ENCODE measurements at regions not wholly inside any gene's neighbourhood (a gene's known extent, or its start where the extent isn't known, plus 50 kb on each side); places are given as distances from the start of the nearest gene placed in this dataset.

DNA sequence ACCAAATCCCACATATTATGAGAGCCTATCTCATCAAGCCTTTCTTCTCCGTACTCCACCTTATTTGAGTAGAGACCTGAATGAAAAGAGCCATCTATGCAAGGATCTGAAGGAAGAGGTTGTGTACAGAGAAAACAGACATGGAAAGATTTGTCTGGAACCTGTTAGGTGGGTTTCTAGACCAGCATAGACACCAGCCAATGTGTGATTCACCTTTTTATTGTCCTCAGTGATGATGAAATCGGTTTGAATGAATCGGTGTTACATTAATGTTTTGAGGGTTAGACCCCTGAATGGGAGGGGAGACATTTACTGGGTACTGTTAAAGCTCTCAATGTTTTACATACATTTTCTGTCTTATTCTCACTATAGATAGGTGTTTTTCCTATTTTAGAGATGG, 223.6 kb downstream of the NMUR2 start:
- no peak for TF ChIP-seq GATA3 (IDR thresholded peaks at IDR 0.05; ENCODE audit: low read depth, low read length)
- TF ChIP-seq GATA2 (IDR thresholded peaks at IDR 0.05; ENCODE audit: low read depth, low read length) = no peak

DNA sequence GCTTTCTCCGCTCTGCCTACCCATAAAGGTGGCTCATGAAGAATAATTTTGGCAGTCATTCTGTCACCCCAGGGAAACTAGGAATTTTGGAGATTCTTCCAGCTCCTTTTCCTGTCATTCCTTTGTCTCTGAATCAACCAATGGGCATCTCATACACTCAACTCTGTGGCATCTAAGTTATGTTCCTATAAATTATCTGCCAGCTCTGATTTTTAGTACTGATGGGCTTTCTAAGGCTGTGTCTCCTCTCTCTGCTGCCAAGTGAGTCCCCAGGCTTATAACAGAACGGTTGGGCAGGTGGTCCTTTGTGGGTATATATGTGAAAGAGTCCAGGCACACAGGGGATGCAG, 226.8 kb downstream of the NMUR2 start:
- TF ChIP-seq GATA3 (IDR thresholded peaks at IDR 0.05; ENCODE audit: low read depth, low read length) = no peak
- no peak for TF ChIP-seq GATA2 (IDR thresholded peaks at IDR 0.05; ENCODE audit: low read depth, low read length)

DNA sequence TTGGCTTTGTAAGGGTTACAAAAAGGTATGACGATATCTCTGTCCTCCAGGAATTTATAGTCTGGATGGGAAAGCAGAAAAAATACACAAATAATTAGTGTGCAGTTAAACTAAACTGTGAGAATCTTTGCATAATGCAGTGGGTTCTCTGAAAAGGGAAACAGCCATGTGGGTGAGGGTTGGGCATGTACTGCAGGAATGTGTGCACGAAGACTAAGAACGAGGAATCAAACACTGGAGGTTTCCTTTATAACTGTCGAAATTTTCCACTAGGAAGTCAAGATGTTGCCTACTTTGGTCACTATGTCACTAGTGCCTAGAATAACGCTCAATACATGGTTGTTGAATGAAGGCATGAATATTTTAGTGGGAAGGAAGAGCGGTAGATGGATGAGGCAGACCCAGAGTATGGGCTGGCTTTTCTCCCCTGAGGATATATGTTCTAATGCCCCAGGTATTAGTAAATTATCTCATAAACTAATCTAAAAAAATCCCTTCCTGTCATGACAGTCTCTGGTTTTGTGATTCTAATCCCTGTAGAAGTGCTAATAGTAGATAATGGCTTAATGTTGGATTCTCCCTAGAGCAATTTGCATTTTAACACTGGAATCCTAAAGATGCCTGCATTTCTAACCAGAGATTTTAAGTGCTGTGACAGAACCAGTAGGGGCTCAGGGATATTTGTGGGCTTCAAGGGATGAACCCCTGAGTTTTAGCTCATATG, 227.3 kb downstream of the NMUR2 start:
- TF ChIP-seq GATA2 (IDR thresholded peaks at IDR 0.05; ENCODE audit: low read depth, low read length) (no peak), GATA3 (IDR thresholded peaks at IDR 0.05; ENCODE audit: low read depth, low read length) (no peak)

DNA sequence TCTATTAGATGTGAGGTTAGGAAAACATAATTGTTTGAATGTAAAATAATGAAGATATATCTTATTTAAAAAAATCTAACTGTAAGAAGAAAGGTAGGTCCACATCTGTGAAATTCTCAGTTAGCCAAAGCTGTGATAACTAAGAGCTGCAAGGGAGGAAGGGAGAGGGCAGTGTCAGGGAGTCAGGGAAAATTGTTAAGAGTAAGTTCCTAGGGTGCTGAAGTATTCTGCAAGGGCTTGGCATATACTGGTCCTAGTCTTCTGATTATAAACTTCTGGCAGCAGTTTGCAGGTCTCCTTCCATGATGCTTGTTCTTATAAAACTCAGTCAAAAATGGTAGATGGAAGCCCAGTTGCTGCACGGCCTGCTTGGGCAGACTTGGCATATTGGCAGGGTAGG, 233.2 kb downstream of the NMUR2 start:
- TF ChIP-seq GATA3 (IDR thresholded peaks at IDR 0.05; ENCODE audit: low read depth, low read length) (no peak), GATA2 (IDR thresholded peaks at IDR 0.05; ENCODE audit: low read depth, low read length) (no peak)

DNA sequence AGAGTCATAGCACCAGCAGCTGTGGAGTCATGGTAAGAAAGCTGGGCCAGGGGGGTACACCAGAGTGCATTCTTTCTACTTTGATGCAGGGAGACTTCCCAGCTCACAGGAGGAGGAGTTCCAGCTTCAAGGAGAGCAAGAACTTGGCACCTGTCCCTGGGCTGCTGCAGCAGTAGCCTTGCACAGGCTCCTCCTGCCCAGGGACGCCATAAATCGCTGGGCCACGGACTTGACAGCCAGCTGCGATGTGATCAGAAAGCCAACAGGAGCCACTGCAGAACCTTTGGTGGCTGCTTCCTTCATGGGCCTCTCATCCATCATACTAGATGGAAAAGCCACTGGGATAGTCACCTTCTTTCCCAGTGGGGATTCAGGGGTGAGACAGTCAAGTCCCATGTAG, 234.7 kb downstream of the NMUR2 start:
- TF ChIP-seq GATA2 (IDR thresholded peaks at IDR 0.05; ENCODE audit: low read depth, low read length) = no peak
- no peak for TF ChIP-seq GATA3 (IDR thresholded peaks at IDR 0.05; ENCODE audit: low read depth, low read length)

DNA sequence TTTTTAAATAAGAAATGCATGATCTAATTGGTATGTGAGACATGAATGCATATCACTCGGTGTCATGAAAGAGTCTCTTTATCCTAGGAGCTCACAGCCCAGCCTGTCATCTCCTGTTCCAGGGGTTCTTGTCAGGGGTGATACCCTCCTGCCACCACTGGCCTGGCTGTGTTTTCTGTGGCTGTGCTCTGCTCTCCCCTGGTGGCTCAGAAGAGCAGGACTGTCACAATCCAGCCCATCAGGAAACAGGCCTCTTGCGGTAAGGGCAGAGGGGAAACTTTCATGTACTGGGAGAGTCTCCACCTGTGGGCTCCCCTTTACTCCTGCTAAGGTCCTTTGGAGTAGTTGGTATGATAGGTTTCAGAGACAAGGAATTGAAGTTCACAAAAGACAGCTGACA, 240.2 kb upstream of the GLRA1 start:
- TF ChIP-seq GATA3 (IDR thresholded peaks at IDR 0.05; ENCODE audit: low read depth, low read length) (no peak), GATA2 (IDR thresholded peaks at IDR 0.05; ENCODE audit: low read depth, low read length) (no peak)

DNA sequence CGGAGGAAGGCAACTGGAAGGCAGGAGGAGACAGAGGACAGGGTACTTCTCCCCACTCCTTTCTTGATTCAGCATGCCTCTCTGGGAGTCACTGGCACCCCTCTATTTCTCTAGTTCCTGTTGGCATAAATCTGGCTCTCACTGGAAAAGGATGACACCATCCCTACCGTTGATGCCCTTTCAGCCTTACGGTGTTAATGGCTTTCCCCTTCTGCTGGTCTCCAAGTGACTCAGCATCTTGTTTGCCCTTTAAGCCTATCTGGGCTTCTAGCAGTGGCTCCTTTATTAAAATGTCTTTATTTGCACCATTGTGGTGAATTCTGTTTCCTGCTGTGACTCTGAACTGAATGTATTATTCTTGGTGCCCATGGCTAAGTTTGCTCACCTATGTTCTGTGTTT, 227.3 kb upstream of the GLRA1 start:
- TF ChIP-seq GATA3 (IDR thresholded peaks at IDR 0.05; ENCODE audit: low read depth, low read length) (no peak), GATA2 (IDR thresholded peaks at IDR 0.05; ENCODE audit: low read depth, low read length) (no peak)

DNA sequence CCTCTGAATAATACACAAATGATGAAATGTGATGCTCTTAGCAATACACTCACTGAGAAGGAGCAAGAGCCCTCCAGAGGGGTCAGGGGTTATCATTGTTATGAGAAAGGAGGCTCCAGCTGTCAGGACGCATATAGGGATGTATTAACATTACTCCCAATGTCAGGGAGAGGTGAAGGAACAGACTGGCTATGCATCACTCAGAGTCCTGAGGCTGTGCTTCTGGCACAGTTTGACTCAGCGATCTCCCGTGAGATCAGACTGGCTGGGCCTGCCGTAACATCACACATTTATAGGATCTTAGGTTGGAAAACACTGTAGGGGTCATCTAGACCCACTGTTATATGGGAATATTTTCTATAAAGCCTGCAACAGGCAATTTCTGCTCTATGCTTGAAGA, 226.5 kb upstream of the GLRA1 start:
- TF ChIP-seq GATA2 (IDR thresholded peaks at IDR 0.05; ENCODE audit: low read depth, low read length) (no peak), GATA3 (IDR thresholded peaks at IDR 0.05; ENCODE audit: low read depth, low read length) (no peak)

DNA sequence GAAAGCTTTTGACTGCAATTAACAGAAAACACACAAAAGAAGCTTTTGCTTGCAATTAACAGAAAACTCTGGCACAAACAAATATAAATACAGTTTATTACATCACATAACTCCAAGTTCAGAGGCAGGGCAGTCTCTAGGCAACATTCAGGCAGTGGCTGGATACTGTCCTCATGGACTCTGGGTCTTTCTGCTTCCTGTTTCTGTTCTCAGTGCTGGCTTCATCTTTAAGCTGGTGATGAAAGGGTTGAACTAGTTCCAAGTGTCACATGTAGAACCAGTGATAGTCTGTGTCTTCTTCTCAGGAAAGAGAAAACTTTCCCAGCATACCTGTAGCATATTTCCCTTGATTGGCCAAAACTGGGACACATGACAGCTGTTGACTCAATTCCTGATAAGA, 222.6 kb upstream of the GLRA1 start:
- TF ChIP-seq GATA3 (IDR thresholded peaks at IDR 0.05; ENCODE audit: low read depth, low read length) (no peak), GATA2 (IDR thresholded peaks at IDR 0.05; ENCODE audit: low read depth, low read length) (no peak)

DNA sequence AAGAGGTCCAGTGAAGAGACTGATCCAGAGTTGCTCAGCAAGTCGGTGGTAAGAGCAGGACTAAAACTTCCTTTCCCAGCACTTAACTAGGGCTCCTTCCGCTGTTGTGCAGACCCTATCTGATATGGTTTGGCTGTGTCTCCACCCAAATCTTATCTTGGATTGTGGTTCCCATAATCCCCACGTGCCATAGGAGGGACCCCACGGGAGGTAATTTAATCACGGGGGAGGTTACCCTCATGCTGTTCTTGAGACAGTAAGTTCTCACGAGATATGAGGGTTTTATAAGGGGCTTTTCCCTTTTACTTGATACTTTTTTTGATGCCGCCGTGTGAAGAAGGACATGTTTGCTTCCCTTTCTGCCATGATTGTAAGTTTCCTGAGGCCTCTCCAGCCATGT, 221.9 kb upstream of the GLRA1 start:
- TF ChIP-seq GATA3 (IDR thresholded peaks at IDR 0.05; ENCODE audit: low read depth, low read length) = no peak
- no peak for TF ChIP-seq GATA2 (IDR thresholded peaks at IDR 0.05; ENCODE audit: low read depth, low read length)

DNA sequence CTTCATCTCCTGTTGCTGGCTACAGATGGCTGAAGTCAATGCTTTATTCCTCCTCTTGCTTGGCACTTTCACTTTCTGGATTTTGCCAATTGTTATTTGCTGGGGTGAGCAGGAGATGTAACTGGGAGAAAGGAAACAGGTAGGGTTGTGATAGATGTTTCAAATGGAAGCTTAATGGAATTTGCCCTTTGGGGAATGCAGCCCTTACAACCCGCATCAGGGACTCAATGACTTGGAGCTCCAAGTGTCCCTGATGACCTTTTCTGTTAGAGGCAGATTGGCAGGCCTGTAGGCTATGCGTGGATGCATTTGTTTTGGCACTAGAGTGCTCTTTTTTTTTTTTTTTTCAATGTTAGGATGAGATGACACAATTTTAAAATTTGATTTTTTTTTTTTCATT, 219.9 kb upstream of the GLRA1 start:
- TF ChIP-seq GATA3 (IDR thresholded peaks at IDR 0.05; ENCODE audit: low read depth, low read length) = no peak
- TF ChIP-seq GATA2 (IDR thresholded peaks at IDR 0.05; ENCODE audit: low read depth, low read length) = no peak

DNA sequence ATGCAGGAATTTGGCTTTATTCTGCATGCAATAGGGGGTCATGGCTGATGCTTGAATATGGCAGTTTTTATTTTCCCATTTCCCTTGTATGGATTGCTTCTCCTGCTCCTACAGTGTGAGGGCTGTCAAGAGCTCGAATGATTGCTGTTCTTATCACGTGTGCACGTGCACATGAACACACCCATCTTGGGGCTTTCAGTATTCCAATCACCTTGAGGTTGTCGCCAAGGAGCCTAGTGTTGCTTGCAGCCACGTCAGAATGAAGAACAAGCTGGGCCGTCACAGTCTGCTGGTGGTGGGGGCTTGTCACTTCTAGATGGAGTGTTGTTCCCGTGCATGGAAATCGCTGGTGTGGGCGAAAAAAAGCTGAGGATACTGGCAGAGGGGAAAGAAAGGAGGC, 219.4 kb upstream of the GLRA1 start:
- no peak for TF ChIP-seq GATA3 (IDR thresholded peaks at IDR 0.05; ENCODE audit: low read depth, low read length)

DNA sequence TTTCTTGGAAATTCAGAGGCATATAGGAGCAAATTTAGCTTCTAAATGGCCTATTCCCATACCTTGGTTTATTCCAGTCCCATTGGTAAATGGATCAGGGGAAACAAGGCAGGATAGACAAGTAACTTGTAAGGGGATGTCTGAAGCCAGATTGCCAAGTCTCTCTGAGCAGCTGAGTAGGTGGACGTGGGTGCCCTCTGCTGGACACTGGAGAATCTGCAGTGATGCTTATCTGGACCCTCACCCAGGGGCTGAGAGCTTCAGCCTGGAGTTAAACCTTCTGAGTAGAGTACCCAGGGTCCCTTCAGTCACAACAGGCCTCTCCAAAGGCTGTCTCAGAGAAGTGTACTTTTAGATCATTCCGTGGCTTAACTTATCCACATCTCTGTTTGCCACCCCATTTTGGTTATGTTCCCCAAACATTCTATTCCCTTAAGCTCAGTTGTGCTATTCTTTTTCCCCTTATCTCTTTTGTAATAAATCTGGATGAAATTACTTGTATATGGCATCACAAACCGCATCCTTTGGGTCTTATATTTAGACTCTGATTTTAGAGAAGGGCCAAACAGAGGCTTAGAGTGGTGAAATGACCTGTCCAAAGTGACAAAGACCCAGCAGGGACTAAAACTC, 218.3 kb upstream of the GLRA1 start:
- TF ChIP-seq GATA3 (IDR thresholded peaks at IDR 0.05; ENCODE audit: low read depth, low read length) = peak; percentile 76
- peak; percentile 98 for TF ChIP-seq GATA2 (IDR thresholded peaks at IDR 0.05; ENCODE audit: low read depth, low read length)

DNA sequence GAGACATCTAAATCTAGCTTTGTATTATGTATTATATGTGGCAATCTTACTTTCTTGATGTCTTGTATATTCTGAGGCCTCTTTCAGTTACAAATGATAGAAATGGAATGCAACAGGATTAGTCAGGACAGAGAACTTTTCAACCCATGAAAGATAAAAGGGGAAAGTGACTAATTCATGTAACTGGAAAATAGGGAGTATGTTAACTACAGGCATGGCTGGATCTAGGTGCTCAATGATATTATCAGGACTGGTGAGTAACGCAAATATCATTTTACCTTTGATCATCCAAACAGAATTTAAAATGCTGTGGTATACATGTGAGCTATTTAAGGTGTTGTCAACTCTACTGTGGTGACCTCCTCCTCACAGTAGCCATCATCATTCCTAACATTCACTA, 215.7 kb upstream of the GLRA1 start:
- no peak for TF ChIP-seq GATA2 (IDR thresholded peaks at IDR 0.05; ENCODE audit: low read depth, low read length)
- TF ChIP-seq GATA3 (IDR thresholded peaks at IDR 0.05; ENCODE audit: low read depth, low read length) = no peak

DNA sequence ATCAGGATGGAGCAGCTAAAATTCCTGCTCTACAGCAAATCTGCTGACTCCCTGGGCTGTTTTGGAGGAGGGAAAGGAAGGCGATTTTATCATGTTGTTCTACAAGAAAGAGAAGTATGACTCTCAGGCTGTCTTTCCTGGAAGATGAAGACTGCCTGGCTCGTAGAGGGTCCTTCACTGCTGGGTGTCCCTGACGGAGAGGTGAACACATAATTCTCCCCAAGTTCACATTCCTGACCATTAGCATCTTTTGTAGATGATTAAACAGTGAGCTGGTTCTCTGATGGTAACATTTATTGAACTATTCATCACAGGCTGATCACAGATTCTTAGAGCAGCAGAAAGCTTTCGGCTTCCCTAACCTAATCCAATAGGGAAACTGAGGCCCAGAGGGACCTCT, 212.4 kb upstream of the GLRA1 start:
- TF ChIP-seq GATA2 (IDR thresholded peaks at IDR 0.05; ENCODE audit: low read depth, low read length) = no peak
- TF ChIP-seq GATA3 (IDR thresholded peaks at IDR 0.05; ENCODE audit: low read depth, low read length) = no peak

DNA sequence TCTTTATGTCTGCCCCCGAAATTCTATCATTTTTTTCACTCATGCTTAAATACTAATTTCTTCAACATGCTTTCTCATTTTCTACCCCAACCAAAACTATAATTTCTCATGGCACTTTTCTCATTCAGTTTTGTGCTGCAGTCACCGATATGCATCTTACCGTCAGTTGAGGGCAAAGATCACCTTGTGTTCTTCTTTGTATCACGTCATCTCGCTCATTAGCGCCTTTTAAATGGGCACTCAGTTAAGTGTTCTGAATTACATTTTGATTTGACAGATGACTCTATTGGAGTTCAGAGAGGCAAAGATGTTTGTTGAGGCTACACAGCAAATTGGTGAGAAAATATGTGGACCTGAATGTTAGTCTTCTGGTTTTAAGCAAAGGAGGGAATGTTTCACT, 211.7 kb upstream of the GLRA1 start:
- no peak for TF ChIP-seq GATA3 (IDR thresholded peaks at IDR 0.05; ENCODE audit: low read depth, low read length)
- TF ChIP-seq GATA2 (IDR thresholded peaks at IDR 0.05; ENCODE audit: low read depth, low read length) = no peak

All from SH-SY5Y (cell line).